ENCODE measurements at regions not wholly inside any gene's neighbourhood (a gene's known extent, or its start where the extent isn't known, plus 50 kb on each side); places are given as distances from the start of the nearest gene placed in this dataset.

GRCh38 chr18:44409515-44409914 lies 271.2 kb upstream of the SETBP1 start:
- Mint-ChIP-seq H3K36me3 (ENCODE audit: insufficient read depth) (no peaks in the 10 kb centered on the region), H3K4me1 (ENCODE audit: low read depth) (no peaks in the 10 kb centered on the region), H3K9me3 (no peaks in the 10 kb centered on the region), H3K27me3 (ENCODE audit: low read depth) (no peaks in the 10 kb centered on the region), H3K4me3 (no peak overlapping the region)
- no peak for ATAC-seq
- DNase-seq = no peak

- DNase-seq (no peak), ATAC-seq (no peak)
- Mint-ChIP-seq H3K27me3 (ENCODE audit: low read depth) (no peaks in the 10 kb centered on the region), H3K9me3 (peaks cover 2% of the 10 kb centered on the region), H3K36me3 (ENCODE audit: insufficient read depth) (no peaks in the 10 kb centered on the region), H3K4me3 (no peak overlapping the region), H3K4me1 (ENCODE audit: low read depth) (no peaks in the 10 kb centered on the region)
These were observed 269.9 kb upstream of the SETBP1 start for GRCh38 chr18:44410740-44411139.

GRCh38 chr18:44411262-44411905 lies 269.3 kb upstream of the SETBP1 start:
- Mint-ChIP-seq H3K4me3 (no peak overlapping the region), H3K36me3 (ENCODE audit: insufficient read depth) (no peaks in the 10 kb centered on the region), H3K9me3 (peaks cover 4% of the 10 kb centered on the region), H3K4me1 (ENCODE audit: low read depth) (no peaks in the 10 kb centered on the region), H3K27me3 (ENCODE audit: low read depth) (no peaks in the 10 kb centered on the region)
- DNase-seq (no peak), ATAC-seq (no peak)

GRCh38 chr18:44411976-44412375 lies 268.7 kb upstream of the SETBP1 start:
- no peaks in the 10 kb centered on the region for H3K27me3 Mint-ChIP-seq (ENCODE audit: low read depth)
- DNase-seq (no peak), ATAC-seq (no peak)
- no peak overlapping the region for H3K4me3 Mint-ChIP-seq
- peaks cover 4% of the 10 kb centered on the region for H3K9me3 Mint-ChIP-seq
- no peaks in the 10 kb centered on the region for H3K36me3 Mint-ChIP-seq (ENCODE audit: insufficient read depth)
- no peaks in the 10 kb centered on the region for H3K4me1 Mint-ChIP-seq (ENCODE audit: low read depth)

GRCh38 chr18:44423814-44424644 lies 256.7 kb upstream of the SETBP1 start:
- H3K4me3 Mint-ChIP-seq = no peak overlapping the region

GRCh38 chr18:44424645-44425035 lies 256.0 kb upstream of the SETBP1 start:
- Mint-ChIP-seq H3K4me1 (ENCODE audit: low read depth) (no peaks in the 10 kb centered on the region), H3K36me3 (ENCODE audit: insufficient read depth) (no peaks in the 10 kb centered on the region), H3K9me3 (peaks cover 16% of the 10 kb centered on the region), H3K27me3 (ENCODE audit: low read depth) (no peaks in the 10 kb centered on the region), H3K4me3 (no peak overlapping the region)
- no peak for ATAC-seq
- DNase-seq = no peak

More at GRCh38 chr18:44423814-44424644, 256.7 kb upstream of the SETBP1 start:
- no peak for ATAC-seq
- DNase-seq = no peak
- Mint-ChIP-seq H3K36me3 (ENCODE audit: insufficient read depth) (no peaks in the 10 kb centered on the region), H3K4me1 (ENCODE audit: low read depth) (no peaks in the 10 kb centered on the region), H3K27me3 (ENCODE audit: low read depth) (no peaks in the 10 kb centered on the region), H3K9me3 (peaks cover 14% of the 10 kb centered on the region)

- no peak overlapping the region for H3K4me3 Mint-ChIP-seq
- H3K4me1 Mint-ChIP-seq (ENCODE audit: low read depth) = no peaks in the 10 kb centered on the region
- ATAC-seq (no peak), DNase-seq (no peak)
- no peaks in the 10 kb centered on the region for H3K36me3 Mint-ChIP-seq (ENCODE audit: insufficient read depth)
- no peaks in the 10 kb centered on the region for H3K27me3 Mint-ChIP-seq (ENCODE audit: low read depth)
- peaks cover 16% of the 10 kb centered on the region for H3K9me3 Mint-ChIP-seq
These were observed 255.5 kb upstream of the SETBP1 start for GRCh38 chr18:44425161-44425560.

- Mint-ChIP-seq H3K4me1 (ENCODE audit: low read depth) (no peaks in the 10 kb centered on the region), H3K27me3 (ENCODE audit: low read depth) (no peaks in the 10 kb centered on the region), H3K9me3 (peaks cover 1% of the 10 kb centered on the region), H3K4me3 (no peak overlapping the region), H3K36me3 (ENCODE audit: insufficient read depth) (no peaks in the 10 kb centered on the region)
- no peak for ATAC-seq
- no peak for DNase-seq
These were observed 243.1 kb upstream of the SETBP1 start for GRCh38 chr18:44437603-44438002.

- DNase-seq = no peak
- Mint-ChIP-seq H3K4me3 (no peak overlapping the region), H3K4me1 (ENCODE audit: low read depth) (no peaks in the 10 kb centered on the region), H3K27me3 (ENCODE audit: low read depth) (no peaks in the 10 kb centered on the region), H3K9me3 (no peaks in the 10 kb centered on the region), H3K36me3 (ENCODE audit: insufficient read depth) (no peaks in the 10 kb centered on the region)
- ATAC-seq = no peak
These were observed 230.5 kb upstream of the SETBP1 start for GRCh38 chr18:44450226-44450625.

GRCh38 chr18:44452346-44452745 lies 228.3 kb upstream of the SETBP1 start:
- Mint-ChIP-seq H3K4me3 (no peak overlapping the region), H3K9me3 (no peaks in the 10 kb centered on the region), H3K27me3 (ENCODE audit: low read depth) (no peaks in the 10 kb centered on the region), H3K36me3 (ENCODE audit: insufficient read depth) (no peaks in the 10 kb centered on the region), H3K4me1 (ENCODE audit: low read depth) (no peaks in the 10 kb centered on the region)
- no peak for ATAC-seq
- DNase-seq = no peak

GRCh38 chr18:44453505-44453904 lies 227.2 kb upstream of the SETBP1 start:
- Mint-ChIP-seq H3K4me3 (no peak overlapping the region), H3K9me3 (no peaks in the 10 kb centered on the region), H3K36me3 (ENCODE audit: insufficient read depth) (no peaks in the 10 kb centered on the region), H3K4me1 (ENCODE audit: low read depth) (no peaks in the 10 kb centered on the region), H3K27me3 (ENCODE audit: low read depth) (no peaks in the 10 kb centered on the region)
- DNase-seq = no peak
- ATAC-seq = no peak

GRCh38 chr18:44458777-44459176 lies 221.9 kb upstream of the SETBP1 start:
- Mint-ChIP-seq H3K9me3 (no peaks in the 10 kb centered on the region), H3K4me3 (no peak overlapping the region), H3K4me1 (ENCODE audit: low read depth) (no peaks in the 10 kb centered on the region), H3K27me3 (ENCODE audit: low read depth) (no peaks in the 10 kb centered on the region), H3K36me3 (ENCODE audit: insufficient read depth) (no peaks in the 10 kb centered on the region)
- ATAC-seq (peak; percentile 51 to 67), DNase-seq (no peak)

- no peaks in the 10 kb centered on the region for H3K27me3 Mint-ChIP-seq (ENCODE audit: low read depth)
- H3K9me3 Mint-ChIP-seq = peaks cover 7% of the 10 kb centered on the region
- no peak for DNase-seq
- no peaks in the 10 kb centered on the region for H3K4me1 Mint-ChIP-seq (ENCODE audit: low read depth)
- no peaks in the 10 kb centered on the region for H3K36me3 Mint-ChIP-seq (ENCODE audit: insufficient read depth)
- no peak for ATAC-seq
- no peak overlapping the region for H3K4me3 Mint-ChIP-seq
These were observed 216.1 kb upstream of the SETBP1 start for GRCh38 chr18:44464398-44465180.

GRCh38 chr18:44465381-44465841 lies 215.3 kb upstream of the SETBP1 start:
- H3K36me3 Mint-ChIP-seq (ENCODE audit: insufficient read depth) = no peaks in the 10 kb centered on the region
- no peak for DNase-seq
- no peaks in the 10 kb centered on the region for H3K4me1 Mint-ChIP-seq (ENCODE audit: low read depth)
- H3K4me3 Mint-ChIP-seq = no peak overlapping the region
- ATAC-seq = no peak
- peaks cover 7% of the 10 kb centered on the region for H3K9me3 Mint-ChIP-seq
- no peaks in the 10 kb centered on the region for H3K27me3 Mint-ChIP-seq (ENCODE audit: low read depth)

All from activated T-cell treated with anti-CD3 and anti-CD28 coated beads, Interleukin-2, amount 50 U/mL, for 4 hours (primary cell).